Osteoblast (primary cell): ENCODE measurements at regions not wholly inside any gene's neighbourhood (a gene's known extent, or its start where the extent isn't known, plus 50 kb on each side); places are given as distances from the start of the nearest gene placed in this dataset.

ENCODE experiments used
- DNase-seq: peaks from one replicate; pipeline ENCODE4 v3.0.0; 2011; ENCODE audit warnings: low spot score, mixed read lengths; ENCODE audit not compliant: insufficient read length; ENCODE audit errors: missing footprints
- H2AFZ ChIP-seq: 2 replicates; pipeline ENCODE4 v1.6.0; 2011; ENCODE audit warnings: mild to moderate bottlenecking, low read length
- H3K27ac ChIP-seq: 2 replicates; pipeline ENCODE4 v1.5.1; 2011; ENCODE audit warnings: mild to moderate bottlenecking, low read depth, low read length, moderate library complexity
- H3K27me3 ChIP-seq: 2 replicates; pipeline ENCODE4 v1.6.0; 2012; ENCODE audit warnings: mild to moderate bottlenecking, control low read depth, inconsistent platforms, low read length, moderate library complexity; ENCODE audit not compliant: insufficient read depth
- H3K36me3 ChIP-seq: 2 replicates; pipeline ENCODE4 v1.5.1; 2011; ENCODE audit warnings: mild to moderate bottlenecking, low read length, control low read depth, moderate library complexity; ENCODE audit not compliant: insufficient read depth
- H3K4me1 ChIP-seq: 2 replicates; pipeline ENCODE4 v1.5.1; 2011; ENCODE audit warnings: mild to moderate bottlenecking, low read length, control low read depth, moderate library complexity; ENCODE audit not compliant: insufficient read depth
- H3K4me2 ChIP-seq: 2 replicates; pipeline ENCODE4 v1.6.0; 2011; ENCODE audit warnings: mild to moderate bottlenecking, low read length; ENCODE audit not compliant: insufficient read depth
- H3K4me3 ChIP-seq: fragments of 200-600 bp; sonication (generic); 3 replicates; pipeline ENCODE4 v1.5.1; 2012; ENCODE audit warnings: mild to moderate bottlenecking, low read length, inconsistent platforms; ENCODE audit not compliant: insufficient read depth
- H3K79me2 ChIP-seq: 2 replicates; pipeline ENCODE4 v1.6.0; 2012; ENCODE audit warnings: mild to moderate bottlenecking, low read length, control low read depth, inconsistent platforms; ENCODE audit not compliant: insufficient read depth
- H3K9me3 ChIP-seq: 2 replicates; pipeline ENCODE4 v1.5.1; 2011; ENCODE audit warnings: low read depth, low read length, control low read depth
- H4K20me1 ChIP-seq: 2 replicates; pipeline ENCODE4 v1.6.0; 2012; ENCODE audit warnings: mild to moderate bottlenecking, low read length, control low read depth; ENCODE audit not compliant: insufficient read depth
- CTCF ChIP-seq: IDR thresholded peaks from 2 replicates; pipeline ENCODE4 v1.5.1; 2011; ENCODE audit warnings: mild to moderate bottlenecking, low read depth, low read length, moderate library complexity; ENCODE audit errors: extremely low read depth

DNA sequence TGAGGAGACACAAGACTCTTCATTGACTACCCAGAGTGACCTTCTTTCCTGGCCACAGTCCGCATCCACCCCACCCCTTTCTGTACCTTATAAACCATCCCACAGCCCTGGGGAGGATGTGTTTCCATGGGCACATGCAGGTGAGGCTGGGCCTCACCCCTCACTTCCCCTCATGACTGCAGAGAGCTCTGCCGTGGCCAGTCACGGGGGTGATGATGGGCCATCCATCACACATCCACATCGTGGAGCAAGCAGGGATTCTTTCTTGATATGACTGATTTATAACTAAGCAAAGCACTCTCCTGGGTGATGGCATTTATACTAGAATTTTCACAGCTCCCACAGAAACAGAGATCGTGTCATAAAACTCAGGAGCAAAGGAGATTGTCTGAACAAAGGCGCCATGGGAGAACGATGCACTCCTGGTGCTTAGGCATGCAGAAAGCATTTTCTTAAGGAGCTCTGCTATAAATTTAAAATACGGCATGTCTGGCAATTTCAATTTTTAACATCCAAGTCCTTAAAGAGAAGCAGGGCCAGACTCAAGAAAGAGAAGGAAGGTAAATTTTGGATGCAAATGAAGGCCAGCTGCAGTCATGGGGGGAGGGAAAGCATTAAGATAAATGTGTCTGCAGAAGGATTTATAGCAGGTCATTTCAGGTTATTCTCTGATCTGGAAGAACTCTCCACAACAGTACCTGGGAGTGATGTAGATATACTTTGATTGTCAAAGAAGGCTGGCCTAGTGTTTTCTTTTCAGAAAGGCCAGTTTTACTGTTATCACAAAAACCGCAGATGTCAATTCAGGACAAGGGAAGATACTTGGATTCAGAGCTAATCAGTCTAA, 777.0 kb downstream of the C6orf118 start:
- Histone ChIP-seq H3K36me3 (no peaks in the 10 kb centered on the region), H2AFZ (no peak overlapping the region), H3K4me2 (no peak overlapping the region), H3K27ac (no peak overlapping the region), H3K4me3 (no peak overlapping the region), H3K27me3 (no peaks in the 10 kb centered on the region), H3K79me2 (no peaks in the 10 kb centered on the region), H3K9me3 (peaks cover 5% of the 10 kb centered on the region), H3K4me1 (no peaks in the 10 kb centered on the region), H4K20me1 (no peaks in the 10 kb centered on the region)
- TF ChIP-seq CTCF = no peak
- no peak for DNase-seq

DNA sequence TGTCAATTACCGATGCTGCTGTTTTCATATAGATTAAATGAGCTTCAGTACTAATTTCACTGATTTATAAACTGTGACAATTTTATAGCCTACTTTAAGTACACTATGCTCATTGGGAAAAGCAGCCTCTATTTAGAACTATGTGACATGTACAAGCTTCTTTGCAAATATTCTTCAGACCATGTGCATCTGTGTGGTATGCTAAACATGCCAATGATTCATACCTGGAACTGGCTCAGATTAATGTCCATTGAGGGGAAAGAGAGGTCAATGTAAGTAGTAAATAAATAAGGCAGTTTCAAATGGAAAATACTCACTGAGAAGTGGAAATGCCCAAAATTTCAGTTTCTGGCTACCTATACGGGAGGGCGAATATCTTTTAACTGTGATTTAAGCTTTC, 777.7 kb downstream of the C6orf118 start:
- no peak overlapping the region for H3K4me3 ChIP-seq
- no peaks in the 10 kb centered on the region for H3K79me2 ChIP-seq
- no peak overlapping the region for H3K4me2 ChIP-seq
- no peak overlapping the region for H2AFZ ChIP-seq
- H3K27me3 ChIP-seq = no peaks in the 10 kb centered on the region
- no peaks in the 10 kb centered on the region for H3K36me3 ChIP-seq
- H3K4me1 ChIP-seq = no peaks in the 10 kb centered on the region
- H4K20me1 ChIP-seq = no peaks in the 10 kb centered on the region
- peaks cover 5% of the 10 kb centered on the region for H3K9me3 ChIP-seq
- no peak for TF ChIP-seq CTCF
- DNase-seq = no peak
- no peak overlapping the region for H3K27ac ChIP-seq

GRCh38 chr6:164528539-164528938, 780.9 kb downstream of the C6orf118 start:
- peaks cover under 1% of the 10 kb centered on the region for H3K9me3 ChIP-seq
- no peaks in the 10 kb centered on the region for H3K79me2 ChIP-seq
- no peak for TF ChIP-seq CTCF
- no peak overlapping the region for H3K27ac ChIP-seq
- no peaks in the 10 kb centered on the region for H3K27me3 ChIP-seq
- H3K4me3 ChIP-seq = no peak overlapping the region
- H3K36me3 ChIP-seq = no peaks in the 10 kb centered on the region
- H2AFZ ChIP-seq = no peak overlapping the region
- no peaks in the 10 kb centered on the region for H3K4me1 ChIP-seq
- H3K4me2 ChIP-seq = no peak overlapping the region
- no peak for DNase-seq
- no peaks in the 10 kb centered on the region for H4K20me1 ChIP-seq

DNA sequence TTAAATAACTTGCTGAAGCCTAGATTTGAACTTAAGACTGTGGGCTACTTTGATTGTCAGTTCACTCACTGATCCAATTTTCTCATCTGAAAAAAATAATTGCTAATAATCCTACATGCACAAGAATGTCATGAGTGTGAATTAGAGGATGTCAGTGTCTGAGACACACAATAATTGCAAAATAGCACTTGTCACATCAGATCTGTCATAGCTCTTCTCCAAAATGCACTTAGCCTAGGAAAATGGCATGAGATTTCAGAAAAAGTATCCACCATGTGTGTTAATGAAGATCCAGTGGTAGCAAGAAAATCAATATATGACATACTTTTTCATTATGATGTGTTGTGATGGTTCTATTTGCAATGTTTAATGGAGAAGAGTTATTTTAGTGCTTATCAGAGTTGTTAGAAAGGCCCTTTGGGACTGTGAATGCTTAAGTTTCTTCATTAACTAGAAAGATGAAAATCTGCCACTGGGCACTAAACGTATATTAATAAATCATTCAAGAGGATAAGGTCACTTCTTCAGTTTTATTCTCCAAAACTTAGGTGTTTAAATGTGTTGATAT, 786.2 kb downstream of the C6orf118 start:
- Histone ChIP-seq H4K20me1 (no peaks in the 10 kb centered on the region), H3K9me3 (no peaks in the 10 kb centered on the region), H3K4me3 (no peak overlapping the region), H3K36me3 (no peaks in the 10 kb centered on the region), H3K27me3 (no peaks in the 10 kb centered on the region), H2AFZ (no peak overlapping the region), H3K79me2 (no peaks in the 10 kb centered on the region), H3K27ac (no peak overlapping the region), H3K4me1 (no peaks in the 10 kb centered on the region), H3K4me2 (no peak overlapping the region)
- no peak for DNase-seq
- no peak for TF ChIP-seq CTCF
